Activated CD4-positive, alpha-beta memory T cell treated with anti-CD3 and anti-CD28 coated beads for 36 hours (primary cell): ENCODE measurements at regions not wholly inside any gene's neighbourhood (a gene's known extent, or its start where the extent isn't known, plus 50 kb on each side); places are given as distances from the start of the nearest gene placed in this dataset.

Source experiments
- CTCF ChIA-PET: fragments of 350-600 bp; sonication (Branson Sonifier 250); formaldehyde crosslinking; loops from one replicate; lab custom pipeline; 2021; ENCODE audit warnings: antibody characterized with exemption, inconsistent platforms; lab: Charles Lee
- POLR2A ChIA-PET: fragments of 350-600 bp; sonication (Branson Sonifier 250); formaldehyde crosslinking; loops from one replicate; lab custom pipeline; 2021; ENCODE audit warnings: antibody characterized with exemption; lab: Charles Lee
- DNase-seq: peaks from one replicate; pipeline ENCODE4 v3.0.0-alpha.2; 2020
- H3K27ac Mint-ChIP-seq: one replicate; pipeline ENCODE4 v1.8.0; 2021; ENCODE audit warnings: mixed read lengths
- H3K27me3 Mint-ChIP-seq: one replicate; pipeline ENCODE4 v1.8.0; 2021; ENCODE audit warnings: mixed read lengths
- H3K36me3 Mint-ChIP-seq: one replicate; pipeline ENCODE4 v1.8.0; 2021; ENCODE audit warnings: mixed read lengths
- H3K4me1 Mint-ChIP-seq: one replicate; pipeline ENCODE4 v1.8.0; 2021; ENCODE audit warnings: low read depth, mixed read lengths
- H3K4me3 Mint-ChIP-seq: one replicate; pipeline ENCODE4 v1.8.0; 2021; ENCODE audit warnings: mild to moderate bottlenecking, mixed read lengths
- H3K9me3 Mint-ChIP-seq: one replicate; pipeline ENCODE4 v1.8.0; 2021; ENCODE audit warnings: mixed read lengths
- intact Hi-C: fragments of 100-400 bp; cut with micrococcal nuclease; formaldehyde crosslinking; loops from one replicate; pipeline ENCODE4 v1.15.1; 2023

GRCh38 chr2:22628221-22628620, 756.8 kb upstream of the KLHL29 start:
- DNase-seq: no peak
- ChIA-PET POLR2A (no interaction called here), CTCF (no interaction called here)
- Mint-ChIP-seq H3K36me3 (no peaks in the 10 kb centered on the region), H3K27ac (no peak overlapping the region), H3K4me3 (no peak overlapping the region), H3K4me1 (no peaks in the 10 kb centered on the region), H3K27me3 (no peaks in the 10 kb centered on the region), H3K9me3 (no peaks in the 10 kb centered on the region)
- intact Hi-C loops: no loop called here

GRCh38 chr2:22628906-22629305, 756.1 kb upstream of the KLHL29 start:
- Mint-ChIP-seq H3K27me3 (no peaks in the 10 kb centered on the region), H3K9me3 (no peaks in the 10 kb centered on the region), H3K4me1 (no peaks in the 10 kb centered on the region), H3K27ac (no peak overlapping the region), H3K4me3 (no peak overlapping the region), H3K36me3 (no peaks in the 10 kb centered on the region)
- CTCF ChIA-PET: no interaction called here
- no peak for DNase-seq
- intact Hi-C loops: no loop called here
- POLR2A ChIA-PET: no interaction called here

GRCh38 chr2:22634167-22634566, 750.8 kb upstream of the KLHL29 start:
- intact Hi-C loops: no loop called here
- POLR2A ChIA-PET: no interaction called here
- Mint-ChIP-seq H3K36me3 (no peaks in the 10 kb centered on the region), H3K27me3 (no peaks in the 10 kb centered on the region), H3K9me3 (no peaks in the 10 kb centered on the region), H3K4me1 (no peaks in the 10 kb centered on the region), H3K27ac (no peak overlapping the region), H3K4me3 (no peak overlapping the region)
- CTCF ChIA-PET: no interaction called here
- no peak for DNase-seq

- Mint-ChIP-seq H3K27me3 (no peaks in the 10 kb centered on the region), H3K9me3 (no peaks in the 10 kb centered on the region), H3K4me1 (no peaks in the 10 kb centered on the region), H3K27ac (no peak overlapping the region), H3K4me3 (no peak overlapping the region), H3K36me3 (no peaks in the 10 kb centered on the region)
- intact Hi-C loops: no loop called here
- ChIA-PET POLR2A (no interaction called here), CTCF (no interaction called here)
- DNase-seq: no peak
These were observed 728.6 kb upstream of the KLHL29 start for GRCh38 chr2:22656426-22656825.

GRCh38 chr2:22673529-22673928, 711.5 kb upstream of the KLHL29 start:
- H3K4me3 Mint-ChIP-seq: no peak overlapping the region
- intact Hi-C loops: no loop called here
- H3K9me3 Mint-ChIP-seq: no peaks in the 10 kb centered on the region
- H3K4me1 Mint-ChIP-seq: no peaks in the 10 kb centered on the region
- no peaks in the 10 kb centered on the region for H3K27me3 Mint-ChIP-seq
- CTCF ChIA-PET: no interaction called here
- DNase-seq: no peak
- H3K27ac Mint-ChIP-seq: no peak overlapping the region
- POLR2A ChIA-PET: no interaction called here
- H3K36me3 Mint-ChIP-seq: no peaks in the 10 kb centered on the region

- H3K36me3 Mint-ChIP-seq: no peaks in the 10 kb centered on the region
- CTCF ChIA-PET: no interaction called here
These were observed 701.1 kb upstream of the KLHL29 start for GRCh38 chr2:22683914-22684313.

GRCh38 chr2:22690096-22690495, 694.9 kb upstream of the KLHL29 start:
- no peak overlapping the region for H3K4me3 Mint-ChIP-seq
- no peak overlapping the region for H3K27ac Mint-ChIP-seq
- H3K9me3 Mint-ChIP-seq: peaks cover 8% of the 10 kb centered on the region
- intact Hi-C loops: no loop called here
- DNase-seq: no peak
- ChIA-PET POLR2A (no interaction called here), CTCF (no interaction called here)
- no peaks in the 10 kb centered on the region for H3K4me1 Mint-ChIP-seq
- no peaks in the 10 kb centered on the region for H3K27me3 Mint-ChIP-seq
- no peaks in the 10 kb centered on the region for H3K36me3 Mint-ChIP-seq

More at GRCh38 chr2:22683914-22684313, 701.1 kb upstream of the KLHL29 start:
- POLR2A ChIA-PET: no interaction called here
- H3K27ac Mint-ChIP-seq: no peak overlapping the region
- no peaks in the 10 kb centered on the region for H3K4me1 Mint-ChIP-seq
- no peak overlapping the region for H3K4me3 Mint-ChIP-seq
- no peak for DNase-seq
- intact Hi-C loops: no loop called here
- H3K9me3 Mint-ChIP-seq: peaks cover 7% of the 10 kb centered on the region
- H3K27me3 Mint-ChIP-seq: no peaks in the 10 kb centered on the region

- intact Hi-C loops: no loop called here
- ChIA-PET CTCF (no interaction called here), POLR2A (no interaction called here)
- no peaks in the 10 kb centered on the region for H3K36me3 Mint-ChIP-seq
- no peak for DNase-seq
- H3K9me3 Mint-ChIP-seq: peaks cover 6% of the 10 kb centered on the region
- no peak overlapping the region for H3K27ac Mint-ChIP-seq
- H3K4me1 Mint-ChIP-seq: no peaks in the 10 kb centered on the region
- no peaks in the 10 kb centered on the region for H3K27me3 Mint-ChIP-seq
- H3K4me3 Mint-ChIP-seq: no peak overlapping the region
These were observed 693.3 kb upstream of the KLHL29 start for GRCh38 chr2:22691666-22692065.

- H3K27me3 Mint-ChIP-seq: no peaks in the 10 kb centered on the region
- H3K4me1 Mint-ChIP-seq: no peaks in the 10 kb centered on the region
- CTCF ChIA-PET: no interaction called here
- no peaks in the 10 kb centered on the region for H3K36me3 Mint-ChIP-seq
- peaks cover 3% of the 10 kb centered on the region for H3K9me3 Mint-ChIP-seq
- H3K27ac Mint-ChIP-seq: no peak overlapping the region
- POLR2A ChIA-PET: no interaction called here
- no peak overlapping the region for H3K4me3 Mint-ChIP-seq
- intact Hi-C loops: no loop called here
- DNase-seq: no peak
These were observed 692.2 kb upstream of the KLHL29 start for GRCh38 chr2:22692746-22693145.

- ChIA-PET POLR2A (no interaction called here), CTCF (no interaction called here)
- H3K36me3 Mint-ChIP-seq: no peaks in the 10 kb centered on the region
- no peak for DNase-seq
- H3K27me3 Mint-ChIP-seq: no peaks in the 10 kb centered on the region
- H3K9me3 Mint-ChIP-seq: peaks cover 3% of the 10 kb centered on the region
- H3K27ac Mint-ChIP-seq: no peak overlapping the region
- H3K4me1 Mint-ChIP-seq: no peaks in the 10 kb centered on the region
- H3K4me3 Mint-ChIP-seq: no peak overlapping the region
- intact Hi-C loops: no loop called here
These were observed 690.7 kb upstream of the KLHL29 start for GRCh38 chr2:22694300-22694699.

- no peak for DNase-seq
- Mint-ChIP-seq H3K4me1 (no peaks in the 10 kb centered on the region), H3K27ac (no peak overlapping the region), H3K4me3 (no peak overlapping the region), H3K9me3 (peaks cover 3% of the 10 kb centered on the region), H3K27me3 (no peaks in the 10 kb centered on the region), H3K36me3 (no peaks in the 10 kb centered on the region)
- ChIA-PET CTCF (interaction anchor here (1.1 kb wide), 1 partner anchor 15 kb away, joined by 3 read pairs; no protein-coding TSS in a partner anchor), POLR2A (no interaction called here)
- intact Hi-C loops: no loop called here
These were observed 690.1 kb upstream of the KLHL29 start for GRCh38 chr2:22694856-22695255.

- no peak overlapping the region for H3K27ac Mint-ChIP-seq
- no peaks in the 10 kb centered on the region for H3K9me3 Mint-ChIP-seq
- no peak overlapping the region for H3K4me3 Mint-ChIP-seq
- no peak for DNase-seq
- no peaks in the 10 kb centered on the region for H3K36me3 Mint-ChIP-seq
- intact Hi-C loops: no loop called here
- POLR2A ChIA-PET: no interaction called here
- no peaks in the 10 kb centered on the region for H3K27me3 Mint-ChIP-seq
- CTCF ChIA-PET: no interaction called here
- H3K4me1 Mint-ChIP-seq: no peaks in the 10 kb centered on the region
These were observed 687.8 kb upstream of the KLHL29 start for GRCh38 chr2:22697054-22697788.

- CTCF ChIA-PET: no interaction called here
- H3K27me3 Mint-ChIP-seq: no peaks in the 10 kb centered on the region
- H3K9me3 Mint-ChIP-seq: no peaks in the 10 kb centered on the region
- H3K4me3 Mint-ChIP-seq: no peak overlapping the region
- H3K27ac Mint-ChIP-seq: no peak overlapping the region
- intact Hi-C loops: no loop called here
- no peak for DNase-seq
- POLR2A ChIA-PET: no interaction called here
- H3K4me1 Mint-ChIP-seq: no peaks in the 10 kb centered on the region
- H3K36me3 Mint-ChIP-seq: no peaks in the 10 kb centered on the region
These were observed 683.3 kb upstream of the KLHL29 start for GRCh38 chr2:22701561-22702160.
